ENCODE measurements at regions not wholly inside any gene's neighbourhood (a gene's known extent, or its start where the extent isn't known, plus 50 kb on each side); places are given as distances from the start of the nearest gene placed in this dataset.
A peak's percentile ranks its signal among the peaks of the same experiment; 100 is the strongest.
"Not testable (repeated sequence)": the region's sequence is repeated elsewhere in the genome, so short reads cannot be mapped to it uniquely, and the experiment has no call there.

GRCh38 chr5:42989190-42989589 lies 50.9 kb downstream of the ANXA2R start:
- Histone ChIP-seq H3K4me1 (peaks cover 0 to 21% (median 3%) of the 10 kb centered on the region in 4 donors), H3K36me3 (no peaks in the 10 kb centered on the region), H3K27me3 (peaks cover 0 to 6% of the 10 kb centered on the region in 2 donors), H3K9me3 (no peaks in the 10 kb centered on the region), H3K27ac (no peak overlapping the region), H3K4me3 (no peak overlapping the region)
- WGBS, 2 donors = 91 to 97% methylated on average over 1 of the region's 1 CpG
- TF ChIP-seq CTCF (IDR thresholded peaks at IDR 0.05) = no peak
- no peak for TF ChIP-seq POLR2A (IDR thresholded peaks at IDR 0.05)
- TF ChIP-seq EP300 (IDR thresholded peaks at IDR 0.05) = no peak
- DNase-seq (ENCODE audit: low spot score in 2 of 2) = no peak

- Histone ChIP-seq H3K9me3 (no peaks in the 10 kb centered on the region), H3K36me3 (no peaks in the 10 kb centered on the region), H3K4me3 (no peak overlapping the region), H3K4me1 (peaks cover 0 to 21% (median 3%) of the 10 kb centered on the region in 4 donors), H3K27ac (no peak overlapping the region), H3K27me3 (peaks cover 0 to under 1% of the 10 kb centered on the region in 2 donors)
- TF ChIP-seq POLR2A (IDR thresholded peaks at IDR 0.05) (no peak), EP300 (IDR thresholded peaks at IDR 0.05) (no peak), CTCF (IDR thresholded peaks at IDR 0.05) (no peak)
- WGBS, 2 donors = 91 to 95% methylated on average over 2 of the region's 2 CpGs
- no peak for DNase-seq (ENCODE audit: low spot score in 2 of 2)
Observed at GRCh38 chr5:42988568-42988967, 51.6 kb downstream of the ANXA2R start.

DNA sequence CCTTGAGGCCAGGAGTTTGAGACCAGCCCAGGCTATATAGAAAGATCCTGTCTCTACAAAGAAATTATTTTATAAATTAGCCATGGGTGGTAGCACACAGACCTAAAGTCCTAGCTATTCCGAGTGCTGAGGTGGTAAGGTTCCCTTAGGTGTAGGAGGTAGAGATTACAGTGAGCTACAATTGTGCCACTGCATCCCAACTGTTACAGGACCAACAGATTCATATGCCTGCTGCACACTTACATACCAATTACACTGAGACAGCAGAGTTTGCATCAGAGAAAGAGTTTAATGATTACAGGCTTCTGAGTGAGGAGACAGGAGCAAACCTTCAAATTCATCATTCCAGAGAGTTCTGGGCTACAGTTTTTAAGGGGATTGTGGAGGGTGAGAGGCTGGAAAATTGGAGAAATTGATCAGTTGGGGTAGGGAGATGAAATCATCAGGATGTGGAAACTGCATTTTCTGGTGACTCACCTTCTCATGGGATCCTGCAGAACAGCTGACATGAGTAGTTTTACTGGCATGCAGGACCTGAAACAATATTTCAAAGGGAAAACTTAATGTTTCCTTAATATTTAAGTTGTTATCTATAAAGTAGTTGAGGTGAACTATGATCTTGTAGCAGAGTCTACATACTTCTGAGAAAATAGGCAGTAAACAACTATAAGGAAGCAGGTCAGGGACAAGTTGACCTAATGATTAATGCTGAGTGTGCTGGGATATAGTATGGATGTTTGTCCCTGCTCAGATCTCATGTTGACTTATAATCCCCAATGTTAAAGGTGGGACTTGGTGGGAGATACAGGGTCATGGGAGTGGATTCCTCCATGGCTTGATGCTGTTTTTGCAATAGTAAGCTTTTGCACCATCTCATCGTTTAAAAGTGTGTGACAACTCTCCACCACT lies 54.7 kb downstream of the ANXA2R start:
- H3K4me1 ChIP-seq = peaks cover 0 to 15% (median 6%) of the 10 kb centered on the region in 4 donors
- no peak overlapping the region for H3K27ac ChIP-seq
- TF ChIP-seq CTCF (IDR thresholded peaks at IDR 0.05) (no peak), EP300 (IDR thresholded peaks at IDR 0.05) (no peak), POLR2A (IDR thresholded peaks at IDR 0.05) (no peak)
- no peaks in the 10 kb centered on the region for H3K36me3 ChIP-seq
- no peaks in the 10 kb centered on the region for H3K27me3 ChIP-seq
- H3K4me3 ChIP-seq = no peak overlapping the region
- H3K9me3 ChIP-seq = no peaks in the 10 kb centered on the region
- WGBS, 2 donors = 79 to 86% methylated on average over 2 of the region's 2 CpGs
- DNase-seq (ENCODE audit: low spot score in 2 of 2) = no peak

DNA sequence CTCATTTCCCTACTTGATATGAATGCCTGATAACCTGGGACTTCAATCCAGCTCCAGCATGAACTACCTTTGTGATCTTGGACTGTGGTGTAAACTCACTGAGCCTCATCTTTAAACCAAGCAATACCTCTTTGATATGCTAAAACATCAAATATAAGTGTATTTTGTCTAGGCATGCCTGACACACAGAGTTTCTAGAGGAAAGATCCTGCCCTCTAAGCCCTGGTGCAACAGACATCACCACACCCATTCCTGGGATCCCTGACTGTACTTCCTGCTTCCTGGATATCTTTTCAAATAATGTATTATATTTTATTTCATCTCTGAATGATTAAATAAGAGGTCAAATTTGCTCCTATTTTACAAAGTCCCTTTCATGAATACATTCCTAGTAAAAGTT lies 55.8 kb downstream of the ANXA2R start:
- no peaks in the 10 kb centered on the region for H3K36me3 ChIP-seq
- no peaks in the 10 kb centered on the region for H3K27me3 ChIP-seq
- no peaks in the 10 kb centered on the region for H3K9me3 ChIP-seq
- no peak overlapping the region for H3K4me3 ChIP-seq
- H3K4me1 ChIP-seq = peaks cover 0 to 8% (median 3%) of the 10 kb centered on the region in 4 donors
- no peak overlapping the region for H3K27ac ChIP-seq
- TF ChIP-seq EP300 (IDR thresholded peaks at IDR 0.05) (no peak), POLR2A (IDR thresholded peaks at IDR 0.05) (no peak), CTCF (IDR thresholded peaks at IDR 0.05) (no peak)
- DNase-seq (ENCODE audit: low spot score in 2 of 2) = no peak

DNA sequence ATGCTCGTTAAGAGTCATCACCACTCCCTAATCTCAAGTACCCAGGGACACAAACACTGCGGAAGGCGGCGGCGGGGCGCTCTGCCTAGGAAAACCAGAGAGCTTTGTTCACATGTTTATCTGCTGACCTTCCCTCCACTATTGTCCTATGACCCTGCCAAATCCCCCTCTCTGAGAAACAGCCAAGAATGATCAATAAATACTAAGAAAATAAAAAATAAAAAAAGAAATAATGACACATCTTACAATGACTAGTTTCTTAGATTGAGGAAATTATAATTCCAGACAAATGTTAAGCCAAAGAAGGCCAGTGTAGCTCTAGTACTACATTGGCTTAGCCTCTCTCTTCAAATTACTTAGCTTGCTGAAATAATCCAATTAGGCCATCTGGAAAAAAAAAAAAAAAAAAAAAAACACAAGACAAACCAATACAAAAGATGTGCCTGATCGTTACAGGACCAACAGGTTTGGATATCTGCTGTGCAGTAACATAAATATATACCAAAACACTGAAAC lies 58.0 kb downstream of the ANXA2R start:
- Histone ChIP-seq H3K36me3 (no peaks in the 10 kb centered on the region), H3K27me3 (no peaks in the 10 kb centered on the region), H3K4me3 (no peak overlapping the region), H3K27ac (peak overlapping the region in 2 of 4 donors; percentile 32 to 48), H3K9me3 (no peaks in the 10 kb centered on the region), H3K4me1 (peaks cover 0 to 8% (median 3%) of the 10 kb centered on the region in 4 donors)
- 21 to 27% methylated on average over 7 of the region's 7 CpGs for WGBS, 2 donors
- TF ChIP-seq CTCF (IDR thresholded peaks at IDR 0.05) (no peak), EP300 (IDR thresholded peaks at IDR 0.05) (no peak), POLR2A (IDR thresholded peaks at IDR 0.05) (no peak)
- DNase-seq (ENCODE audit: low spot score in 2 of 2) = no peak

DNA sequence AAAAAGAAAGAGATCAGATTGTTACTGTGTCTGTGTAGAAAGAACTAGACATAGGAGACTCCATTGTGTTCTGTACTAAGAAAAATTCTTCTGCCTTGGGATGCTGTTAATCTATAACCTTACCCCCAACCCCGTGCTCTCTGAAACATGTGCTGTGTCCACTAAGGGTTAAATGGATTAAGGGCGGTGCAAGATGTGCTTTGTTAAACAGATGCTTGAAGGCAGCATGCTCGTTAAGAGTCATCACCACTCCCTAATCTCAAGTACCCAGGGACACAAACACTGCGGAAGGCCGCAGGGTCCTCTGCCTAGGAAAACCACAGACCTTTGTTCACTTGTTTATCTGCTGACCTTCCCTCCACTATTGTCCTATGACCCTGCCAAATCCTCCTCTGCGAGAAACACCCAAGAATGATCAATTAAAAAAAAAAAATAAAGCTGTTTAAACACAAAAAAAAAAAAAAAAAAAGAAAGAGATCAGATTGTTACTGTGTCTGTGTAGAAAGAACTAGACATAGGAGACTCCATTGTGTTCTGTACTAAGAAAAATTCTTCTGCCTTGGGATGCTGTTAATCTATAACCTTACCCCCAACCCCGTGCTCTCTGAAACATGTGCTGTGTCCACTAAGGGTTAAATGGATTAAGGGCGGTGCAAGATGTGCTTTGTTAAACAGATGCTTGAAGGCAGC lies 58.6 kb downstream of the ANXA2R start:
- H3K9me3 ChIP-seq; H3K4me1 ChIP-seq; H3K4me3 ChIP-seq; DNase-seq (ENCODE audit: low spot score in 2 of 2); H3K27me3 ChIP-seq; H3K36me3 ChIP-seq: not testable (repeated sequence)
- WGBS, 2 donors = 17% methylated on average over 1 of the region's 8 CpGs; no CpG with 5 or more reads in 1 of the 2 donors
- peak overlapping the region in 1 of 4 donors; percentile 32 for H3K27ac ChIP-seq

DNA sequence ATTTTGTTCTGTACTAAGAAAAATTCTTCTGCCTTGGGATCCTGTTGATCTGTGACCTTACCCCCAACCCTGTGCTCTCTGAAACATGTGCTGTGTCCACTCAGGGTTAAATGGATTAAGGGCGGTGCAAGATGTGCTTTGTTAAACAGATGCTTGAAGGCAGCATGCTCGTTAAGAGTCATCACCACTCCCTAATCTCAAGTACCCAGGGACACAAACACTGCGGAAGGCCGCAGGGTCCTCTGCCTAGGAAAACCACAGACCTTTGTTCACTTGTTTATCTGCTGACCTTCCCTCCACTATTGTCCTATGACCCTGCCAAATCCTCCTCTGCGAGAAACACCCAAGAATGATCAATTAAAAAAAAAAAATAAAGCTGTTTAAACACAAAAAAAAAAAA lies 59.1 kb downstream of the ANXA2R start:
- H3K9me3 ChIP-seq; H3K36me3 ChIP-seq; H3K4me3 ChIP-seq; H3K27me3 ChIP-seq; H3K4me1 ChIP-seq; DNase-seq (ENCODE audit: low spot score in 2 of 2); H3K27ac ChIP-seq: not testable (repeated sequence)
- WGBS, 2 donors = no CpG with 5 or more reads among the region's 5 CpGs
